Muscle of leg (tissue), 3 donors: ENCODE measurements at regions not wholly inside any gene's neighbourhood (a gene's known extent, or its start where the extent isn't known, plus 50 kb on each side); places are given as distances from the start of the nearest gene placed in this dataset.

Experiments
- DNase-seq: peaks from one replicate; pipeline ENCODE4 v3.0.0; 2013
- H3K27ac ChIP-seq: one replicate; pipeline ENCODE4 v1.5.1; 2013; ENCODE audit warnings: mild to moderate bottlenecking, low read length, control low read depth
- H3K27me3 ChIP-seq: one replicate; pipeline ENCODE4 v1.6.1; 2013; ENCODE audit warnings: low read length; ENCODE audit not compliant: control insufficient read depth, insufficient read depth
- H3K36me3 ChIP-seq: one replicate; pipeline ENCODE4 v1.6.1; 2013; ENCODE audit warnings: low read length; ENCODE audit not compliant: control insufficient read depth, insufficient read depth
- H3K4me1 ChIP-seq: one replicate; pipeline ENCODE4 v1.6.1; 2013; ENCODE audit warnings: low read length; ENCODE audit not compliant: control insufficient read depth, insufficient read depth
- H3K4me3 ChIP-seq: one replicate; pipeline ENCODE4 v1.5.1; 2013; ENCODE audit warnings: low read length, control low read depth
- H3K9me3 ChIP-seq: replicated peaks from 2 replicates; pipeline ENCODE4 v1.6.1; 2013; ENCODE audit warnings: low read depth, low read length; ENCODE audit not compliant: control insufficient read depth
- WGBS: methylation state at CpG from one replicate; pipeline ENCODE4 v1.1.5; 2013; ENCODE audit warnings: missing lambda C conversion rate; ENCODE audit not compliant: insufficient coverage; 5-methylcytosine and 5-hydroxymethylcytosine counted together

DNA sequence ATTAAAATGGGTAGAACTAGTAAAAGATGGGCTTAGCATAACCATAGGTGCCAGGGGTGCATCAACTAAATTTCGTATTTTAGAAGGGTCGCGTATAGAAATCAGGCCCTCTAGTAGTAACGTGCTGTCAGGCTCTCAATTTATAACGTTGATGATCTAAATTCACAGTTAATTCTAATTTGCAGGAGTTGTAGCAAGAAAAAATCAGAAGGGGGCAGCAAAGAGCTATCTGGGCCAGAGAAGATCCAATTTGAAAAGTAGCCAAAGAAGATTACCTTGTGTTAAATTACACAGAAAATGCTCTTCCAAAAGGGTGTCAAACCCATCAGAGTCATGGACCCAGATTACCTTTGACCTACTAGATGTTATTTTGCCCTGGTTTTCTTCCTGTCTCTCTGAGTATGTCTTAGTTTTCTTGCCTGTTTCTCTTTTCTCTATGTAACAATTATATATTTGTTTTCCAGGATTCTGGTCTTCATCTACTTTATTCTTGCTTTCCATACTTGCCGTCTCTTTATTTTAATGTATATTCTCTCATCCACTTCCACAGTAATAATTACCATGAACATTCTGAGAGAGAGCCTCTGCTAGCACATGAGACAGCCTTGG, 1030.9 kb downstream of the AMY1C start:
- DNase-seq, result peak; percentile 18
- Histone ChIP-seq H3K27me3 (no peaks in the 10 kb centered on the region), H3K4me3 (no peak overlapping the region), H3K4me1 (no peaks in the 10 kb centered on the region), H3K9me3 (no peaks in the 10 kb centered on the region), H3K27ac (no peak overlapping the region), H3K36me3 (no peaks in the 10 kb centered on the region)
- 20% methylated on average over 1 of the region's 6 CpGs for WGBS

- H3K9me3 ChIP-seq, result no peaks in the 10 kb centered on the region
- WGBS, result no CpG with 5 or more reads among the region's 2 CpGs
- H3K4me1 ChIP-seq, result no peaks in the 10 kb centered on the region
- no peak for DNase-seq
- no peak overlapping the region for H3K27ac ChIP-seq
- H3K4me3 ChIP-seq, result no peak overlapping the region
- H3K27me3 ChIP-seq, result no peaks in the 10 kb centered on the region
- no peaks in the 10 kb centered on the region for H3K36me3 ChIP-seq
These were observed 1036.0 kb downstream of the AMY1C start for GRCh38 chr1:104785575-104786187.

- Histone ChIP-seq H3K27me3 (no peaks in the 10 kb centered on the region), H3K9me3 (no peaks in the 10 kb centered on the region), H3K27ac (no peak overlapping the region), H3K4me3 (no peak overlapping the region), H3K36me3 (no peaks in the 10 kb centered on the region), H3K4me1 (no peaks in the 10 kb centered on the region)
- no peak for DNase-seq
- WGBS, result 79% methylated on average over 7 of the region's 14 CpGs
These were observed 1038.3 kb downstream of the AMY1C start for GRCh38 chr1:104787866-104788510.

- no peaks in the 10 kb centered on the region for H3K9me3 ChIP-seq
- H3K36me3 ChIP-seq, result no peaks in the 10 kb centered on the region
- H3K4me3 ChIP-seq, result no peak overlapping the region
- no peak for DNase-seq
- 100% methylated on average over 1 of the region's 4 CpGs for WGBS
- H3K27ac ChIP-seq, result no peak overlapping the region
- H3K4me1 ChIP-seq, result no peaks in the 10 kb centered on the region
- no peaks in the 10 kb centered on the region for H3K27me3 ChIP-seq
These were observed 1041.3 kb downstream of the AMY1C start for GRCh38 chr1:104791030-104791429.

DNA sequence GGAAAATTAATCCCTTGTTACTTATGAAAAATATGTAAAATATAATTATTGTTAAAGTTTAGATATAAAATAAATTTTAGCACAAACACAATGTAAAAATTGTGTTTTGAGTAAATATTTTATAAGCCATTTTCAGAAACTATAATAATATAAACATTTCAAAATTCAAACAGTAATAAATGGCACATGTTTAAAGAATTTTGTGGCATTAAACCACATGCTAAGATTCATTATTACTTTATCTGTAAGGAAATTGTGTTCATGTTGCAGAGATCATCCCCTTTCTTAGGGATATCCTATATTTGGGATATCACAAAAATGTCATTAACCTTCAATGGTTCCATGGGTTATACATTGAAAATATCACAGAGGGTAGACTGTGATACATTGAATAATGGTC, 1044.3 kb downstream of the AMY1C start:
- Histone ChIP-seq H3K27me3 (no peaks in the 10 kb centered on the region), H3K4me3 (no peak overlapping the region), H3K4me1 (no peaks in the 10 kb centered on the region), H3K36me3 (no peaks in the 10 kb centered on the region), H3K9me3 (no peaks in the 10 kb centered on the region), H3K27ac (no peak overlapping the region)
- DNase-seq, result no peak

DNA sequence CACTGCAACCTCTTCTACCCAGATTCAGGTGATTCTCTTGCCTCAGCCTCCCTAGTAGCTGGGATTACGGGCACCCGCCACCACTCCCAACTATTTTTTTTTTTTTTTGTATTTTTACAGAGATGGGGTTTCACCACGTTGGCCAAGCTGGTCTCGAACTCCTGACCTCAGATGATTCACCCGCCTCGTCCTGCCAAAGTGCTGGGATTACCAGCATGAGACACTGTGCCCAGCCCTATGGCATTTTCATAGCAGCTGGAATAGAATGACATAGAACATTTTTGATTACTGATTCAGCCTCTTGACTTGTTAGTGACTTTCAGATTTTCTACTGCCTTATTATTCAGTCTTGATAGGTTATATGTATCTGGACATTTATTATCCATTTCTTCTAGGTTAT, 1046.2 kb downstream of the AMY1C start:
- no peak overlapping the region for H3K4me3 ChIP-seq
- 94% methylated on average over 3 of the region's 6 CpGs for WGBS

GRCh38 chr1:104797982-104798381, 1048.3 kb downstream of the AMY1C start:
- no peak overlapping the region for H3K4me3 ChIP-seq
- WGBS, result no CpG with 5 or more reads among the region's 2 CpGs
- no peak for DNase-seq
- H3K9me3 ChIP-seq, result no peaks in the 10 kb centered on the region
- H3K27ac ChIP-seq, result no peak overlapping the region
- no peaks in the 10 kb centered on the region for H3K27me3 ChIP-seq
- no peaks in the 10 kb centered on the region for H3K36me3 ChIP-seq
- no peaks in the 10 kb centered on the region for H3K4me1 ChIP-seq

More for the DNA sequence above, 1046.2 kb downstream of the AMY1C start:
- no peaks in the 10 kb centered on the region for H3K27me3 ChIP-seq
- H3K4me1 ChIP-seq, result no peaks in the 10 kb centered on the region
- H3K36me3 ChIP-seq, result no peaks in the 10 kb centered on the region
- no peak for DNase-seq
- no peaks in the 10 kb centered on the region for H3K9me3 ChIP-seq
- H3K27ac ChIP-seq, result no peak overlapping the region

GRCh38 chr1:104801344-104801743, 1051.6 kb downstream of the AMY1C start:
- no peaks in the 10 kb centered on the region for H3K36me3 ChIP-seq
- H3K4me3 ChIP-seq, result no peak overlapping the region
- no peaks in the 10 kb centered on the region for H3K27me3 ChIP-seq
- H3K9me3 ChIP-seq, result no peaks in the 10 kb centered on the region
- WGBS, result no CpG with 5 or more reads among the region's 3 CpGs
- H3K27ac ChIP-seq, result no peak overlapping the region
- no peaks in the 10 kb centered on the region for H3K4me1 ChIP-seq
- DNase-seq, result no peak

- no peak overlapping the region for H3K27ac ChIP-seq
- no peaks in the 10 kb centered on the region for H3K27me3 ChIP-seq
- H3K4me1 ChIP-seq, result no peaks in the 10 kb centered on the region
- WGBS, result 74% methylated on average over 2 of the region's 2 CpGs
- H3K9me3 ChIP-seq, result no peaks in the 10 kb centered on the region
- no peak for DNase-seq
- no peaks in the 10 kb centered on the region for H3K36me3 ChIP-seq
- H3K4me3 ChIP-seq, result no peak overlapping the region
These were observed 1054.4 kb downstream of the AMY1C start for GRCh38 chr1:104804147-104804546.

DNA sequence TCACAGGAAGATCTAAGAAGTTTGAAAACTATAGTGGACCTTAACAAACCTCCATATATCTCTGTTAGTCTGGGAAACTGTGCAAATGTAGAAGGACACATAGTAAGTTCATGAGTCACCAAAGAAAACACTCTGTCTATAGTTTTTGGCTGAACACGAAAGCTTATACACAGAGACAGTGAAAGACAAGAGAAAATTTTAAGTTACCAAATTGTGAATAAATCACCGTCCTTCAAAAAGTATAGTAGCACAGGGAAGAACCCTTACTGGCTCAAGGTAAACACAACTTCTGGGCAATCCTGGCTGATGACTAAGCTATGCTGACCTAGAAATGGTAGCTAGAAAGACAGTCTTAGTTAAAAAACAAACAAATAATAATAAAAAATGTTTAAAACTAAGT, 1057.9 kb downstream of the AMY1C start:
- no peak for DNase-seq
- Histone ChIP-seq H3K27me3 (no peaks in the 10 kb centered on the region), H3K4me1 (no peaks in the 10 kb centered on the region), H3K27ac (no peak overlapping the region), H3K36me3 (no peaks in the 10 kb centered on the region), H3K9me3 (no peaks in the 10 kb centered on the region), H3K4me3 (no peak overlapping the region)
- no CpG with 5 or more reads among the region's 2 CpGs for WGBS
